Peyer's patch (tissue), 4 donors: ENCODE measurements at regions not wholly inside any gene's neighbourhood (a gene's known extent, or its start where the extent isn't known, plus 50 kb on each side); places are given as distances from the start of the nearest gene placed in this dataset.

ENCODE experiments used
- CTCF ChIP-seq, 6 experiments: fragments of 450-650 bp in 4 of 6; fragments of 200-600 bp in 2 of 6; sonication (generic) in 1 of 6; IDR thresholded peaks; one replicate each; pipeline ENCODE4 v1.5.1; 2017 to 2019; ENCODE audit warnings: antibody characterized with exemption in 6 of 6, mild to moderate bottlenecking in 3 of 6, moderate library complexity in 1 of 6
- POLR2A ChIP-seq, 2 donors: fragments of 450-650 bp; IDR thresholded peaks; one replicate each; pipeline ENCODE4 v1.5.1; 2017; ENCODE audit warnings: antibody characterized with exemption in 2 of 2, mild to moderate bottlenecking in 2 of 2, moderate library complexity in 2 of 2

- TF ChIP-seq CTCF (IDR thresholded peaks at IDR 0.05) (no peak), POLR2A (IDR thresholded peaks at IDR 0.05) (no peak)
Observed at GRCh38 chr3:158882445-158882844, 80.6 kb downstream of the MFSD1 start.
